BJ (cell line): ENCODE measurements at regions not wholly inside any gene's neighbourhood (a gene's known extent, or its start where the extent isn't known, plus 50 kb on each side); places are given as distances from the start of the nearest gene placed in this dataset.

Experiments used
- CTCF ChIA-PET: fragments of 350-600 bp; formaldehyde crosslinking; extraction: SDS; loops from one replicate; lab custom pipeline; 2021; ENCODE audit warnings: antibody characterized with exemption, inconsistent platforms; lab: Yijun Ruan, JAX
- POLR2A ChIA-PET: fragments of 300-600 bp; sonication (Branson Sonifier 250); formaldehyde crosslinking; extraction: SDS; loops from one replicate; lab custom pipeline; 2021; ENCODE audit warnings: antibody characterized with exemption; lab: Charles Lee
- DNase-seq: peaks from one replicate; pipeline ENCODE4 v3.0.0-alpha.2; 2011; ENCODE audit warnings: low read depth
- H3K27me3 ChIP-seq: 2 replicates; pipeline ENCODE4 v1.6.0; 2011; ENCODE audit warnings: low read length; ENCODE audit not compliant: control insufficient read depth, insufficient read depth
- H3K36me3 ChIP-seq: 2 replicates; pipeline ENCODE4 v1.5.1; 2011; ENCODE audit warnings: low read length; ENCODE audit not compliant: control insufficient read depth, insufficient read depth
- H3K4me3 ChIP-seq: 2 replicates; pipeline ENCODE4 v1.5.1; 2011; ENCODE audit warnings: low read depth, mild to moderate bottlenecking, control low read depth, low read length
- CTCF ChIP-seq: IDR thresholded peaks from 2 replicates; pipeline ENCODE4 v1.5.1; 2011; ENCODE audit warnings: low read depth, mild to moderate bottlenecking, control low read depth, inconsistent platforms, low read length, moderate library complexity; ENCODE audit not compliant: insufficient read depth

- ChIA-PET POLR2A (interaction anchor here (0.6 to 1.4 kb wide), 6 partner anchors 9 to 325 kb away, joined by 3 to 8 read pairs (median 4); no protein-coding TSS in a partner anchor), CTCF (interaction anchor here (0.6 to 4.6 kb wide), 21 partner anchors 9 to 1088 kb away, joined by 3 to 31 read pairs (median 3); partner anchors contain the start of gene JADE1)
- no peaks in the 10 kb centered on the region for H3K27me3 ChIP-seq
- H3K4me3 ChIP-seq = no peak overlapping the region; the same call in 1 of the 2 replicates
- no peaks in the 10 kb centered on the region for H3K36me3 ChIP-seq
- TF ChIP-seq CTCF = no peak
- DNase-seq = no peak
These were observed 255.6 kb upstream of the JADE1 start for GRCh38 chr4:128553686-128554515.

GRCh38 chr4:128552586-128552907, 257.0 kb upstream of the JADE1 start:
- Histone ChIP-seq H3K36me3 (no peaks in the 10 kb centered on the region), H3K27me3 (no peaks in the 10 kb centered on the region), H3K4me3 (peak overlapping the region; percentile 42)
- CTCF ChIA-PET = interaction anchor here (0.6 to 4.6 kb wide), 10 partner anchors 9 to 311 kb away, joined by 3 to 31 read pairs (median 4); no protein-coding TSS in a partner anchor
- POLR2A ChIA-PET = interaction anchor here (0.6 to 1.4 kb wide), 3 partner anchors 11 to 83 kb away, joined by 3 to 8 read pairs (median 3); no protein-coding TSS in a partner anchor
- DNase-seq = no peak
- TF ChIP-seq CTCF = no peak

GRCh38 chr4:128551280-128551679, 258.2 kb upstream of the JADE1 start:
- Histone ChIP-seq H3K4me3 (no peak overlapping the region), H3K36me3 (no peaks in the 10 kb centered on the region), H3K27me3 (no peaks in the 10 kb centered on the region)
- DNase-seq = no peak
- CTCF ChIA-PET = no interaction called here
- no peak for TF ChIP-seq CTCF
- POLR2A ChIA-PET = no interaction called here

- no peak for TF ChIP-seq CTCF
- Histone ChIP-seq H3K4me3 (no peak overlapping the region), H3K36me3 (no peaks in the 10 kb centered on the region), H3K27me3 (no peaks in the 10 kb centered on the region)
- CTCF ChIA-PET = interaction anchor here (1.0 kb wide), 1 partner anchor 21 kb away, joined by 4 read pairs; no protein-coding TSS in a partner anchor
- POLR2A ChIA-PET = no interaction called here
- no peak for DNase-seq
These were observed 259.4 kb upstream of the JADE1 start for GRCh38 chr4:128550060-128550459.

- Histone ChIP-seq H3K4me3 (no peak overlapping the region), H3K27me3 (no peaks in the 10 kb centered on the region), H3K36me3 (no peaks in the 10 kb centered on the region)
- POLR2A ChIA-PET = no interaction called here
- CTCF ChIA-PET = interaction anchor here (1.0 kb wide), 1 partner anchor 21 kb away, joined by 4 read pairs; no protein-coding TSS in a partner anchor
- DNase-seq = no peak
- no peak for TF ChIP-seq CTCF
These were observed 259.9 kb upstream of the JADE1 start for GRCh38 chr4:128549636-128550035.
